GM20431 (cell line): ENCODE measurements at regions not wholly inside any gene's neighbourhood (a gene's known extent, or its start where the extent isn't known, plus 50 kb on each side); places are given as distances from the start of the nearest gene placed in this dataset.

ENCODE experiments used
- in situ Hi-C: fragments of 300-500 bp; cut with MseI, MboI; formaldehyde crosslinking; loops from one replicate; pipeline ENCODE4 v1.15.0; 2020; ENCODE audit warnings: low sequenced_read_pairs; ENCODE audit not compliant: unreplicated experiment

- in situ Hi-C loops = no loop called here
These were observed 985.6 kb upstream of the GHITM start for GRCh38 chr10:83153714-83154113.

GRCh38 chr10:83164156-83164555 is 975.2 kb upstream of the GHITM start:
- in situ Hi-C loops = no loop called here

- in situ Hi-C loops = no loop called here
These were observed 974.0 kb upstream of the GHITM start for GRCh38 chr10:83165265-83165664.

- in situ Hi-C loops = no loop called here
These were observed 973.0 kb upstream of the GHITM start for GRCh38 chr10:83166344-83166743.

GRCh38 chr10:83167081-83167480 is 972.2 kb upstream of the GHITM start:
- in situ Hi-C loops = no loop called here

GRCh38 chr10:83176901-83177300 is 962.4 kb upstream of the GHITM start:
- in situ Hi-C loops = no loop called here

GRCh38 chr10:83178526-83178925 is 960.8 kb upstream of the GHITM start:
- in situ Hi-C loops = no loop called here

- in situ Hi-C loops = no loop called here
These were observed 959.9 kb upstream of the GHITM start for GRCh38 chr10:83179371-83179770.

GRCh38 chr10:83182076-83182475 is 957.2 kb upstream of the GHITM start:
- in situ Hi-C loops = no loop called here

- in situ Hi-C loops = no loop called here
These were observed 954.7 kb upstream of the GHITM start for GRCh38 chr10:83184641-83185040.

GRCh38 chr10:83190614-83191013 is 948.7 kb upstream of the GHITM start:
- in situ Hi-C loops = no loop called here

GRCh38 chr10:83193026-83193425 is 946.3 kb upstream of the GHITM start:
- in situ Hi-C loops = no loop called here

- in situ Hi-C loops = no loop called here
These were observed 944.3 kb upstream of the GHITM start for GRCh38 chr10:83195021-83195420.

GRCh38 chr10:83199374-83199773 is 939.9 kb upstream of the GHITM start:
- in situ Hi-C loops = no loop called here

- in situ Hi-C loops = no loop called here
These were observed 933.4 kb upstream of the GHITM start for GRCh38 chr10:83205861-83206260.

GRCh38 chr10:83212632-83213334 is 926.5 kb upstream of the GHITM start:
- in situ Hi-C loops = no loop called here

- in situ Hi-C loops = no loop called here
These were observed 925.2 kb upstream of the GHITM start for GRCh38 chr10:83214136-83214535.

GRCh38 chr10:83218205-83218604 is 921.1 kb upstream of the GHITM start:
- in situ Hi-C loops = no loop called here

GRCh38 chr10:83222300-83222699 is 917.0 kb upstream of the GHITM start:
- in situ Hi-C loops = no loop called here

- in situ Hi-C loops = no loop called here
These were observed 916.2 kb upstream of the GHITM start for GRCh38 chr10:83222832-83223742.

- in situ Hi-C loops = no loop called here
These were observed 913.5 kb upstream of the GHITM start for GRCh38 chr10:83225781-83226180.
